Liver (tissue), 3 donors: ENCODE measurements at regions not wholly inside any gene's neighbourhood (a gene's known extent, or its start where the extent isn't known, plus 50 kb on each side); places are given as distances from the start of the nearest gene placed in this dataset.

Experiments used
- ATF3 ChIP-seq: IDR thresholded peaks from 2 replicates; pipeline ENCODE4 v1.6.1; 2016; ENCODE audit warnings: antibody characterized with exemption
- CTCF ChIP-seq: fragments of 150-350 bp; IDR thresholded peaks from 2 replicates; pipeline ENCODE4 v1.5.1; 2017; ENCODE audit warnings: improper control_type of control experiment, low read depth, low read length; ENCODE audit not compliant: missing input control
- EGR1 ChIP-seq, 2 donors: IDR thresholded peaks; 2 replicates each; pipeline ENCODE4 v1.6.1; 2016 to 2018; ENCODE audit warnings: antibody characterized with exemption in 2 of 2, low read depth in 2 of 2
- JUND ChIP-seq, 2 donors: IDR thresholded peaks; 2 replicates each; pipeline ENCODE4 v1.6.1; 2016; ENCODE audit warnings: antibody characterized with exemption in 2 of 2
- MAX ChIP-seq: IDR thresholded peaks from 2 replicates; pipeline ENCODE4 v1.6.1; 2016; ENCODE audit warnings: antibody characterized with exemption
- NR2F2 ChIP-seq: IDR thresholded peaks from 2 replicates; pipeline ENCODE4 v1.6.1; 2016; ENCODE audit warnings: antibody characterized with exemption
- RAD21 ChIP-seq, 2 donors: IDR thresholded peaks; 2 replicates each; pipeline ENCODE4 v1.6.1; 2016; ENCODE audit warnings: antibody characterized with exemption in 2 of 2, mild to moderate bottlenecking in 2 of 2
- REST ChIP-seq: IDR thresholded peaks from 2 replicates; pipeline ENCODE4 v1.6.1; 2016; ENCODE audit warnings: antibody characterized with exemption, mild to moderate bottlenecking
- RXRA ChIP-seq, 2 donors: IDR thresholded peaks; 2 replicates each; pipeline ENCODE4 v1.6.1; 2017 to 2018; ENCODE audit warnings: antibody characterized with exemption in 2 of 2, mild to moderate bottlenecking in 1 of 2
- SP1 ChIP-seq: IDR thresholded peaks from 2 replicates; pipeline ENCODE4 v1.6.1; 2018; ENCODE audit warnings: antibody characterized with exemption, mild to moderate bottlenecking
- TAF1 ChIP-seq: conservative IDR thresholded peaks from 2 replicates; pipeline ENCODE4 v1.6.1; 2016; ENCODE audit warnings: antibody characterized with exemption, mild to moderate bottlenecking
- YY1 ChIP-seq: IDR thresholded peaks from 2 replicates; pipeline ENCODE4 v1.6.1; 2016; ENCODE audit warnings: antibody characterized with exemption, mild to moderate bottlenecking
- ZBTB33 ChIP-seq: IDR thresholded peaks from 2 replicates; pipeline ENCODE4 v1.6.1; 2016; ENCODE audit warnings: antibody characterized with exemption
- donor health status: healthy.
- donor health status: healthy.

GRCh38 chr2:180607514-180608049, 372.8 kb upstream of the UBE2E3 start:
- no peak for TF ChIP-seq CTCF
- no peak for TF ChIP-seq MAX
- TF ChIP-seq TAF1 = no peak
- no peak for TF ChIP-seq REST
- no peak for TF ChIP-seq ATF3
- no peak for TF ChIP-seq NR2F2
- no peak for TF ChIP-seq EGR1 (IDR thresholded peaks at IDR 0.05; ENCODE audit: low read depth in 2 of 2)
- no peak for TF ChIP-seq RXRA (IDR thresholded peaks at IDR 0.05)
- TF ChIP-seq YY1 = no peak
- TF ChIP-seq SP1 = no peak
- TF ChIP-seq RAD21 (IDR thresholded peaks at IDR 0.05) = no peak
- no peak for TF ChIP-seq ZBTB33
- no peak for TF ChIP-seq JUND (IDR thresholded peaks at IDR 0.05)
